ENCODE measurements at regions not wholly inside any gene's neighbourhood (a gene's known extent, or its start where the extent isn't known, plus 50 kb on each side); places are given as distances from the start of the nearest gene placed in this dataset.

DNA sequence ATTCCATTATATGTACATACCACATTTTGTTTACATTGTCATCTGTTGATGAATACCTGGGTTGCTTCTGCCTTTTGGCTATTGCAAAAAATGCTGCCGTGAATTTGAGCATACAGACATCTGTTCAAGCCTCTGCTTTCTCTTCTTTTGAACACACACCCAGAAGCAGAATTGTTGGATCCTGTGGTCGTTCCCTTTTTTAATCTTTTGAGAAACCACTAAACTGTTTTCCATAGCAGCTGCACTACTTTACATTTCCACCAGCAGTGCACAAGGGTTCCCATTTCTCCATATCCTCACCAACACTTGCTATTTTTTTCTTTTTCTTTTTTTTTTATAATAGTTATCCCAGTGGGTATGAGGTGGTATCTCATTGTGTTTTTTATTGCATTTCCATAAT lies 123.5 kb downstream of the TEX29 start:
- TF ChIP-seq CTCF (IDR thresholded peaks at IDR 0.05) (no peak), POLR2A (IDR thresholded peaks at IDR 0.05) (no peak)

All from ovary (tissue), 3 donors.